Non-pigmented ciliary epithelial cell (primary cell): ENCODE measurements at regions not wholly inside any gene's neighbourhood (a gene's known extent, or its start where the extent isn't known, plus 50 kb on each side); places are given as distances from the start of the nearest gene placed in this dataset.

ENCODE experiments used
- DNase-seq: peaks from one replicate; pipeline ENCODE4 v3.0.0-alpha.2; 2010; ENCODE audit warnings: low read depth

DNA sequence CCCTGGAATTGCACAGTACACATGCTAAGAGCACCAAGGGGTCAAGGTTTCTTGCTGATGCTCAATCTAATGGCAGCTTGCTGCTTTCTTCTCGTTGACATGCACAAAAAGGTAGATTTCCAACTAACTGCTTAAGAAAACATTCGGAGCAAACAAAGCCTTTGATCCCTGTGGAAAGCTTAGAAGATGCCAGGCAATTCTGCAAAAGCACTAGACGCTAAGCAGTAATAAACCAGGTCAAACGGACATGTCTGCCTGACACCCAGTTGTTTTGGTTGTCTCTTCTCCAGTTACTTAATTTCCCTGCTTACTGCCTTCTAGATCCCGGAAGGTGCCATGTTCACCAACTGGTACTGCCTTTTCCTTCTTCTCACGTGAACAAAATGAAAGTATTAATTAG lies 100.5 kb upstream of the TMCC3 start:
- no peak for DNase-seq

DNA sequence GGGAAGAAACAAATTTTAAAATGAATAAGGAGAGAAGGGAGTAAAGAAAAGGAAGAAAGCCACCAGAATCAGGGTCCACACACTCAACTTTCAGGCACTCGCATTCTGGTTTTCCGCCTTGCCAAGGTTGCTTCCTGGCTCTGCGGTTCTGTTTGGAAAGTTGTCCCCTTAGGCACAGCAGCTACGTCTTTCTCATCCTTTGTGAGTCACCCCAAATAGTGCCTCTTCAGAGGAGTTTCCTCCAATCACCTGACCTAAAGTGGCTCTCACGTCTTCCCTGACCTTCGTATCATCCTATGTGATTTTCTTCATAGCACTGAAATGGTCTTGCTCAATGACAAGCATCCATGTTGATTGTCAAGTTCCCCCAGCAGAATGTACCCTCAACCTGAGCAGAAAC lies 99.5 kb upstream of the TMCC3 start:
- no peak for DNase-seq

GRCh38 chr12:94749455-94749854 lies 99.1 kb upstream of the TMCC3 start:
- DNase-seq = no peak

- no peak for DNase-seq
Observed at GRCh38 chr12:94748726-94749421, 98.5 kb upstream of the TMCC3 start.

GRCh38 chr12:94745562-94745961 lies 95.2 kb upstream of the TMCC3 start:
- DNase-seq = no peak

GRCh38 chr12:94743174-94743573 lies 92.8 kb upstream of the TMCC3 start:
- DNase-seq = no peak

DNA sequence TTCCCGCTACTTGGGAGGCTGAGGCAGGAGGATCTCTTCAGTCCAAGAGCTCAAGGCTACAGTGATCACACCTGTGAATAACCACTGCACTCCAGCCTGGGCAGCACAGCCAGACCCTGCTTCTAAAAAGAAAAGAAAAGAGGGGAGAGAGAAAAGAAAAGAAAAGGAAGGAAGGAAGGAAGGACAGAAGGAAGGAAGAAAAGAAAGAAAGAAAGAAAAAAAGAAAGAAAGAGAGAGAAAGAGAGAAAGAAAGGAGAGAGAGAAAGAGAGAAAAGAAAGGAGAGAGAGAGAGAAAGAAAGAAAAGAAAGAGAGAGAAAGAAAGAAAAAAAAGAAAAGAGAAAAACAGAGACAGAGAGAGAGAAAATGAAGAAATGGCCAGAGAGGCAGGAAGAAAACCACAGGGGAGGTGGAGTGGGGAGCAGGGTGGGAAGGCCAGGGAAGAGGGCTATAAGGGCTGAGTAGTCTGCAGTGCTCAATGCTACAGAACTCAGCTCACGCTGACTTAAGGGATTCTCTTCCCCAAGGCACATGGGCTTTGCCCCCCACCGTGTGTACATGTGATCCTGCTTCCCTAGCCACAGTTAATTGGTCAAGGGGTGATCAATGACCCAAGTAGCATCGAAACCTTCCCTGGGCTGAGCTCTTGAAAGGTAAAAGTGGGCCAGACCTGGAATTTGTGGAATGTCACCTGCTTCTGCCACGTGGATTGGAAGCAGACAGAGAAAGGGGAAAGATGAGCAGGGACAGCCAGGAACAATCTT lies 90.4 kb upstream of the TMCC3 start:
- no peak for DNase-seq

DNA sequence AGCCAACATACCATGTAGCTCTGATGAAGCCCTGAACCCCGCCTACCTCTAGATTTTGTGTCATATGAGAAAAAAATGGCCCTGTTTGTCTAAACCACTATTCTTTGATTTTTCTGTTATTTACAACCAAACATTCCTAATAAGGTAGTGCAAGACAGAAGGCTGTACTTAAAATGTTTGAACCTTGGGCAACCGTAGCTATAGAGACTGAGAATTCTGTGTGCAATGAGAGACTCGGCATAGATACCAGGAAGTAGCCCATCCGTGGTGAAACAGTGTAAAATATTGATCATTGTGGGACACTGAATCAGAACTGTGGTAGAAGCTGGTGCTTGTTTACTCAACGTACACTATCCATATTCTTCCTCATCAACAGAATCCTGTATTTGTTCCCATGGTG lies 86.5 kb upstream of the TMCC3 start:
- no peak for DNase-seq

- no peak for DNase-seq
Observed at GRCh38 chr12:94736004-94736403, 85.6 kb upstream of the TMCC3 start.

DNA sequence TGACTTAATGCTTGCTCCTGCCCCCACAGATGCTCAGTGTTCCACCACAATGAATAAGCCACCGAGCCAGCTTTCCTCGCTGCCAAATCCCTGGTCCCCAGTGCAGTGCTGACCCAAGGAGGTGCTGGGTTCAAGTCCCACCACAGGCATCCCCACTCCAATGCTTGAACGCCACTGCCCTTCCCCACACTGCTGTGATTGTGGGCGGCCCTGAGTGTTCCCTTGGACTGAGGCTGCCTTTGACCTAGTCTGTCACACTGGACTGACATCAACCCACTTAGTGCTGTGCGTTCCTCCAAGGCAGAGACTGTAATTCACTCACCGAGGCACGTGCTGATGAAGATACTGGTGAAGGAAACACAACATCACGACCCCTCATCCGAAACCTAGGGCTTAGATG lies 83.4 kb upstream of the TMCC3 start:
- no peak for DNase-seq

GRCh38 chr12:94732367-94732990 lies 82.1 kb upstream of the TMCC3 start:
- no peak for DNase-seq

GRCh38 chr12:94731733-94732360 lies 81.5 kb upstream of the TMCC3 start:
- DNase-seq = no peak

- DNase-seq = no peak
Observed at GRCh38 chr12:94730847-94731246, 80.5 kb upstream of the TMCC3 start.

GRCh38 chr12:94726236-94726835 lies 76.0 kb upstream of the TMCC3 start:
- DNase-seq = no peak

DNA sequence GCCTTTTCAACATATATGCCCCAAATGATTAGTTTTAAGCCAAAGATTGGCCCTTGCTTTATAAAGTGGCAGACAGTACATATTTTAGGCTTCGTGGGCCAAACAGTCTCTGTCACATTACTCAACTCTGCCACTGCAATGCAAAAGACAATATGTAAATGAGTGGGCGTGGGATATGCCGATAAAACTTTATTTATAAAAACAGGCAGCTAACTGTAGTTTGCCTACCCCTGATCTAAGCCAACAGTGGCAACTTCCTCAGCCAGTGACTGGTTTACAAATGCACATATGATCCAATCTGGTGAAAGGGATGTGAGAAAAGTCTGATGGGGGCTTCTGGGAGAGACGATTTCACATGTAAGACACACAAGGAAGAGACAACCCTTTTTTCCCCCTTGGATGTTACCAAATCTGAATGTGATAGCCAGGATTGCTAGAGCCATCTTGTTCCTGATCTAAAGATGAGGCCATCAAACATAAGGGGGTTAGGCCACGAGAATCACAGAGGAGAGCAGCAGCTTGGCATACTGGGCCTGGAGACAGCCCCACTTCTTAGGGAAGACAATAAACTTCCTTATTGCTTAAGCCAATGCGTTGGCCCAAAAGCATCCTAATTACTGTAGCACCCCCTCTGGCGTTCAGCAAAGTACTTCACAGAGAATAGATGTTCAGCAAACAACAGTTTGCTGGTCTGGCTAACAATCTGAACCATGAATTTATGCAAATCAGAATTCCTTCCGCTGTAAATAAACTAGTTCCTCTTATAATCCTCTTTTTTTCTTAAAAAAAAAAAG lies 75.2 kb upstream of the TMCC3 start:
- DNase-seq = no peak

DNA sequence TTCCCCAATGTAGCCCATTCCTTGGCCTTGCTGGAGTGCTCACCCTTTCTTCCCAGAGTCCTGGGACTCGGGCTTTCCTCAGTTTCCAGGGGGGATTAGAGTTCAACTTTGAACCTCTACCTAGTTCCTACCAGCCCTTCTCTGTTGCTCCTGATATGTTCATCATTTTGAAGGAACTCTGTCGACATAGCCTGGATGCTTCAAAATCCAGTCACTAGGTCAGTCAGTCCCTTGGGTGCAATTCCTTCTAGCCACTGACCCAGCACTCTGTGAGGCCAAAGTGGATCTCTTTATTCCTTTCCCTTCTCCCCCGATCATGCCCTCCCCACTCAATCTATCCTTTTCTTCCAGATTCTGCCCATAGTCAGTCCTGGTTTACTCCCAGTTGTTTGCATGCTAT lies 72.3 kb upstream of the TMCC3 start:
- DNase-seq = no peak

GRCh38 chr12:94721173-94721572 lies 70.8 kb upstream of the TMCC3 start:
- no peak for DNase-seq

DNA sequence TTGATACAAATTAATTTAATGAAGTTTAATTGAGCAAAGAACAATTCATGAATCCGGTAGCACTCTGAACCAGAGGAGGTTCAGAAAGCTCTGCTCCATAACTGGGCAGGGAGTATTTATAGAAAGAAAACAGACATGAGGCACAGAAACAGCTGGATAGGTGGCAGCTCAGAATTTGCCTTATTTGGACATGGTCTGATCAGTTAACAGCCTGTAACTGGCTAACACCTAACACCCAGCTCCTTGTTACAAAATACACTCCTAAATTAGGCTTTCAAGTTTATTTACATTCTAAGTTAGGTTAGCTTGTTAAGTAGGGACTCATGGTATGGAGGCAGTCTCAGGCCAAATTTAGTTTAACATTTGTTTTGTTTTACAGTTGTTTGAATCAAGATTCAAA lies 67.8 kb upstream of the TMCC3 start:
- no peak for DNase-seq

DNA sequence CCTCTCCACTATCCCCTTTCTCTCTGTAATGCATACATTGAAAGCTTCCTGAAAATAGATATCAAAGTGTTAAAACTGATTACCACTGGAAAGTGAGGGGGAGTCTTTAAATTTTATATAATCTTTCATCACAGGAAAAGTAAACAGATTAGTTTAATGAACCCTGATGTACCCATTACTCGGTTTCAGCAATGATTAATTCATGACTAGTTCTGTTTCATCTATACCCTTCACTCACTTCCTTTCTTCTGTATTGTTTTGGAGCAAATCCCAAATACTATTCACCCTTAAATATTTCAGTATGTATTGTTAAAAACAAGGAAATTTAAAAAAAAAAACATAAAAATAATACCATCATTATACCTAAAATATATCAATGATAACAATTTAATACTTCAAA lies 67.3 kb upstream of the TMCC3 start:
- DNase-seq = no peak

DNA sequence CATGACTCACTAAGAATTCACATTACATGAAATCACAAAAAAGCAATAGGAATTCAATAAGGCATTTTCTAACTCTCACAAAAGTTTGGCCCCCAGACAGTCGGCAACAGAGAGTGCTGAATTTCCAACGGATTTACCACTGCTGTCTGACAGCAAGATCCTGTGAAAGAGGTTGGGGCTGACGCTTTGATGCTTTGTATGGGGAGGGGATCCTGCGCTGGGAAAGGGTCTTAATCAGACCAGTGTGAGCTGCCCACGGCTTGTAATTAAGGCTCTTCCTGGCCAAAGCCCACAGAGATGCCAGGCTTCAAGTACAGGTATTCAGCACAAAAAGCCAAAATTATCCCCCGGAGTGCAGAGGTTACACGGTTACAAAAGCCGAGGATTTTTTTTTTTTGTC lies 66.8 kb upstream of the TMCC3 start:
- DNase-seq = no peak

- no peak for DNase-seq
Observed at GRCh38 chr12:94716339-94716738, 66.0 kb upstream of the TMCC3 start.
